Activated CD4-positive, alpha-beta T cell treated with anti-CD3 and anti-CD28 coated beads for 4 hours (primary cell): ENCODE measurements at regions not wholly inside any gene's neighbourhood (a gene's known extent, or its start where the extent isn't known, plus 50 kb on each side); places are given as distances from the start of the nearest gene placed in this dataset.
"Not testable (repeated sequence)": the region's sequence is repeated elsewhere in the genome, so short reads cannot be mapped to it uniquely, and the experiment has no call there.

ENCODE experiments used
- DNase-seq, 2 donors: peaks; one replicate each; pipeline ENCODE4 v3.0.0-alpha.2; 2020

DNA sequence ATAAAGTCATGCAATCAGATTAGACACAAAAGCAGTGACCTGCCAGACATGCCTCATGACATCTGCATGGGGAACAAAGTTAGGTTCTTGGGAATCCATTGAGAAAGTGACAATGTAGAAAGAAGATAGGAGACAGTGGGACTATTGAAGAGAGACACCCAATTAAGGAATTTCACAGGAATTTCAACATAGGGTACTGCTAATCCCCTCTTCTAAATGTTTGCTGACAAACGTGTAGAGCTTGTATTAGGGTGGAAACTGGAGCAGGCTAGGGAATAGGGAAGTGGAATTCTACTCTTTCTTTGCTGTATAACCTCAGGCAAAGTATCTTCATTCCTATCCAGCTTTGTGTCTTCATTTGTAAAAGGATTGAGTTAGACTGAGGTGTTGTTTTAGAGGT lies 409.4 kb upstream of the SASH1 start:
- no peak for DNase-seq

DNA sequence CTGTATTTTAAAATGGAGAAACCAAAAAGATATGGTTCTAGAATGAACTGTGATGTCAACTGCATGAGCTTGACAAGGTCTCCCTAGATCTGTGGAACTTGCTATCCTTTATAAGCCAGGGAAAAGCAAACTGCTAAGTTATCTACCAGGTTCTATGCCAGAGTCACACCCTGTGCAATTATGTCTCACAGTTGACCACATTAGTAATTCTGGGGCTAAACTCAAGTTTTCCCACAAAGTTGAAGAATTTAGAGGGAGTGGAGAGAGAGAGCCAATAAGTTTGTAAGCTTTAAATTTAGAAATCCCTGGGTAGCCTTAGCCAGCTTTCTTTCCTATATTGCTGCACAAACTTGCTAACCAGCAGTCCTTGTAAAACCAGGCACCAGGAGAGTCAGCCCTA lies 407.0 kb upstream of the SASH1 start:
- DNase-seq, result no peak

DNA sequence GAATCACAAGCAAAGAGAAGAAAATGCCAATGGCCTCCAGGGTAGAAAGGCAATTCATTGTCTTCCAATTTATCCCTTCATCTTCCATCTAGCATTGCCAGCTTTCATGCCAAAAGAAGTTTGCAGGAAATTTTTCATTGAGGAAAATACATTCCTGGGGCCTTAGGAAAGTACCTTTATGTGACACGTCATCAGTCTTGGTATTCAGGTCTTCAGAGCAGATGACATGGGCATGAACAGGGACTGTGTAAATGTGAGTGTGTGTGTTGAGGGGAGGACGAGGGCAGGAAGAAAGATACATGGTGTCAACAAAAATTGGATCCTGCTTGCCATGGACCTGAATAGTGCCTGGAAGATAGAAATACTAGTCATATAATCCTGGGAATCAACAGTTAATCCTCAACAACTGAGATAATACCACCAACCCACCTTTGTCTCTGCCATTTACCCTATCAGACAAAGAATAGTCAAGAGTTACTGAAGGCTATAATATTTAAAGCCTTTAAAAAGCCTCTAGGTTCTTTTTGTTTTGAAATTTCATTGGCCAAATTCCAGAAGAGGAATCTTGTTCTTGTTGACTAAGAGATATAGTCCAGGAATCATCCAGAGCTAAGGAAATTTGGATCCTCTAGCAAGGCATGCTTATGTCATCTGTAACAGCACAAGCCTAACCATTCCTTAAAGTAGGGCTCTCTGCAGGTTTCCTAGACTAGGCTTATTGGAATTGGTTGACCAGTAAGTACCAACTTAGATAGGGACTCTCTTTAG lies 405.8 kb upstream of the SASH1 start:
- no peak for DNase-seq

DNA sequence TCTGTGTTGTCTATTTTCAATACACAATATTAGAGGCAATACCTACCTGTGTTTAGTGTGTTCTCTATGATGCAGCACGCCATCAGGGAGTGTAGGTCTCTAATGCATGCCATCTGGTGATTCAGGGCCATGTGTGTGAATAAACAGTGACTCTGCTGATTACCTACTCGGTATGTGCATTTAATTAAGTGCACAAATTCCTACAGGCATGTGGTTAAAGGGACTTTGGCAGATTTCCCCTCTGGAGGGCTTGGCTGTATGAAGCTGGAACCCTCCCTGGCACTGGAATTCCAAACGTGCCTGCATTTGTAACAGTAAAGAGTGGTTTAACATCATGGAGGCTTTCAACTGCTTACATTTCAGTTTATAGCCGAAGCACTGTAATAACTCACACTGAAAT lies 401.5 kb upstream of the SASH1 start:
- no peak for DNase-seq

DNA sequence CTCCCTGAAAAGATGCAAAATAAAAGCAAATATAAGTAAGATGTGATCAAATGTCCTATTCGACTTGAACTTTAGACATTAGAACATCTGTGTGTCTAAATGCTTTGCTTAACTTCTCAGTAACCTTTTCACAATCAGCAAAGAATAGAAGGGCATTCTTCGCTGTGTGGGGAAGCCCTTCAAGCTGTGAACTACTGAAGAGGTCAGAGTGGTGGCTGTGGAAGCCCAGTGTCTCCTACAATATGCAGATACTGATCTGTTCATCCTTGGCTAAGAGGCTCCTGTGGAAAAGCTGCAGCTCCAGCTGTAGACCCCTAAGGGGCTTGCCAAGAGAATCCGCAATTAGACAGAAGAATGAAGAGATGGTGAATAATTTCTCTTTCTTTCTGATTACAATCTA lies 400.3 kb upstream of the SASH1 start:
- no peak for DNase-seq

DNA sequence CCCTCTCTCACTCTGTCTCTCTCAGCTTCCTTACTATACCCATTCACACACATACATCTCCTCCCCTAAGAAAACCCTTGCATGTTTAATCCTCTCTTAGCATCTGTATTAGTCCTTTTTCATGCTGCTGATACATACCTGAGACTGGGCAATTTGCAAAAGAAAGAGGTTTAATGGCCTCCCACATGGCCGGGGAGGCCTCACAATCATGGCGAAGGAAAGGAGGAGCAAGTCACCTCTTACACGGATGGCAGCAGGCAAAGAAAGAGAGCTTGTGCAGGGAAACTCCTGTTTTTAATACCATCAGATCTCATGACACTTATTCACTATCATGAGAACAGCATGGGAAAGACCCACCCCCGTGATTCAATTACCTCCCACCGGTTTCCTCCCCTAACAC lies 398.5 kb upstream of the SASH1 start:
- DNase-seq, result no peak

DNA sequence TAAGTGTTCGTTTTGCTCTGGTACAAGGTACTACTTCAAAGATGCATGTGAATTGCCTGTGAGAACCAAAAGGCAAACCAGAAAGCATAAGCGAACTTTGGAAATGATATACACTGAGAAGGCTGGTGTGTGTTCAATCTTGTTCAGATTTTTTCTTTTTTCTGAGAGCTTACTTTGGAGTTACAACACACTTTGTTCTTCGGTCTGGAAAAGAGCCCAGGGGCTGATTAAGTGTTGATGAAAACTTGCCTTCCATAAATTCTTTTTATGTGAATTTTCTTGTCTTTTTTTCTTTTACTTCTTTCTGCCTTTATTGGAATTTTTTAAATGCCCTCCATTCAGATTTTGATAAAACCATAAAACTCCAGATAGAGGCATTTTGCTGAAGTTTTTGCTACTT lies 395.1 kb upstream of the SASH1 start:
- no peak for DNase-seq

DNA sequence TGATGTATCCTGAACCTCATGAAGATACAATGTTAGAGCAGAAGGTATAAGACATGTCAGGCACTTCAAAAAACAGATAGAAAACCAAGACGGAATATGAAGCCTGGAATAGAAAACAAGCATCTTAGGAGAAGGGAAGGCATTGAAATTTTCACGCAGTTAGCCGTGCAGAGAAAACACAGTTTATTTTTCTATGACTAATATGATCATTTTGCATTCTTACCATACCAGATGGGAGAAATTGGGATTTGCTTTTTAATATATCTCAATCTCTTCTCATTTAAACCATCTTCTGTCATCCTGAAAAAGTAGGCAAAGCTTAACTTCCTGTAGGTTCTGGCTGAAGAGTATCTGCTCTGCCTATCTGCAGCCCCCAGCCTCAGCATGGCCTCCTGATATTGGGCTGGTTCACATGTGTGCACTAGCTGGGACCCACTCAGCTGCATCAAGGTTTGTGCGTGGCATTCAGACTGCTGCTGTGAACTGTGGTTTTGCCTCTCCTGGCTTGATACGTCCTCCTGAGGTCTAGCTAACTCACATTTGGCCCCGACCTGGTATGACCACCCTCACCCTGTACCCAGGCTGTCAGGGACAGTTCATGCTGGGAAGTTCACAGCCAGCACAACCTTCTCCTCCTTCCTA lies 392.5 kb upstream of the SASH1 start:
- DNase-seq, result no peak

DNA sequence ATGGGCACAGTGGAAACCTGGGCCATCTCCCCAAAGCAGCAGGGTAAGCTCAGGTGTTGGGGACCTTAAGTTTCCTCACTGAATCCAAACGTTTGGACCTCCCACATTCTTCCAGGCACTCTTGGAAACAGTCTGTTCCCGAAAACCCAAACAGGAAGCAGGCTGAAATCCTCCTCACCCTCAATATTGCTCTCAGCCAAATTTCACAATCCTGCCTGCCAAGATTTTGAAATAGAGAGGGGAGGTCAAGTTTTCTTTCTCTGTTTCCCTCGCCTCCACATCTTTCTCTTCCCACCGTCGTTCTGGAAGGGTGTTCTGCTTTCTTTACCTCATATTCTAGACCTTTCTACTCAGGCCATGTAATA lies 392.0 kb upstream of the SASH1 start:
- DNase-seq, result no peak

DNA sequence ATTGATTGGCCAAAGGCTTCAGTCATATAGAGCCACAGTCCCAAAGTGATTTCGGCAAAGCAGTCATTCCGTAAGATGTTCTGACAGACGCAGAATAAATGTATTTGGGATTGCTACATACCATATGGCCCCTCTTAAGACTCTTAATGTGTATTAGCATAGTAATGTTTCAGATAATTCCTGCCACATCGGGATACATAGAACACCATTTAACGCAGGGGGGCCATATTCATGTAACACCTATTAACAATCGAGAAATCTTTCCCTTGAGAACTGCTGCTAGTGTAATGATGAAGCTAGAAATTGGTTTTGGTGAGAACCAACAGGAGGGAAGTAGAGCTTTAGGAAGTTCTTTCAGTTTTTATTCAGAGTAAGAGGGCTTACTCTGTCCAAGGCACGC lies 390.9 kb upstream of the SASH1 start:
- DNase-seq, result no peak

DNA sequence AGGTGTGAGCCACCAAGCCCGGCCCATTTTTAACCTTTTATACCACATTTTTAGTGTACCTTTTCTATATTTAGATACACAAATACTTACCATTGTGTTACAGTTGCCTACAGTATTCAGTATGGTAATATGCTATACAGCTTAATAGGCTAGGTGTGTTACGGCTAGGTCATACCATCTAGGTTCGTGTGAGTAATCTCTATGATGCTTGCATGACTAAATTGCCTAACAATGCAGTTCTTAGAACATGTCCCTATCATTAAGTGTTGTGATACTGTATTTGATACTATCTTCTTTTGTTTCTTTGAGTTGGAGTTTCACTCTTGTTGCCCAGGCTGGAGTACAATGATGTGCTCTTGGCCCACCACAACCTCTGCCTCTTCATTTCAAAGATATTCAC lies 387.7 kb upstream of the SASH1 start:
- DNase-seq, result no peak

DNA sequence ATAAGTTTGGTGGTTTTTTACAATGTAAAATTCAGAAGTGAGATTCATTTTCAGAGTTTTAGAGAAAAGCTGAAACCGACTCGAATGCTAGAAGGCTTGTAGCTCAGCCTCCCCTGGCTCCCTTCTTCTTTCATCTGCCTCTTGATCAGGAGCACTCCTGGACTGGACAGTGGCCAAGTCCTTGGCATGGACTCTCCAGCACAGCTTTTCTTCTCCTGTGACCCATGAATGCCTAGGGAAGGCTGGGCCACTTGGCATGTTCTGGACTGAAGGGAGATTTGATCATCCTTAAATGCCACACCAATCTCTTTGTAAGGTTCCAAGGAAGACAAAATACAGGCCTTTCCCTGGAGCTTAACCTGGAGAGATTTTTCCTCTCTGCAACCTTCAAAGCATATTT lies 384.0 kb upstream of the SASH1 start:
- no peak for DNase-seq

DNA sequence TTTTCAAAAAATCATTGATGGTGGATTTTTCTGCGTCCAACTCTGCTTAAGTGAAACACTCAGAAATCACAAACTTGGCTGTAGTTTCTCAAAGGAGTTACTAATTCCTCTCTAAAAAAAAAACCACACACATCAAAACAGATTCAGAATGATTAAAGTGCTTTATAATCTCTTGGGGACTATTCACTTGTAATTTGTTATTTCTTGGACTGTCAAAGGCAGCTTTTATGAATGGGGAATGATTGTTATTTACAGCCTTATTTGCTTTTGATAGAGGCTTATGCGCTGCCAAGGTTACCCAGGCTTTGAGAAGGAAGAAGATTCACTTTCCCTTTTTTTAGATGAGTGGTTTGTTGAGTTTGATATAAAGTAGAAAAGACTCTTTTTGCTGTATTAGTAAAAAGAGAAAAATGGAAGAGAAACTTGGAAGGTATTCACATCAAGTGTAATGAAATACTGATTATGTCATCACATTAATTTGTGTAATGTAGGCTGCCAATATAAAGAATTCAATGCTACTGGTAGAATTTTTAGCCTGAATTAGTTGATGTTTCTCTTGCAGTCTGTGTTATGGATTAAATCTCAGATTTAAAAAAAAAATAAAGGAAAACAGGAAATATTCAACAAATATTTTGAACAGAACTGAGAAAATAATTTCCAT lies 381.0 kb upstream of the SASH1 start:
- no peak for DNase-seq

DNA sequence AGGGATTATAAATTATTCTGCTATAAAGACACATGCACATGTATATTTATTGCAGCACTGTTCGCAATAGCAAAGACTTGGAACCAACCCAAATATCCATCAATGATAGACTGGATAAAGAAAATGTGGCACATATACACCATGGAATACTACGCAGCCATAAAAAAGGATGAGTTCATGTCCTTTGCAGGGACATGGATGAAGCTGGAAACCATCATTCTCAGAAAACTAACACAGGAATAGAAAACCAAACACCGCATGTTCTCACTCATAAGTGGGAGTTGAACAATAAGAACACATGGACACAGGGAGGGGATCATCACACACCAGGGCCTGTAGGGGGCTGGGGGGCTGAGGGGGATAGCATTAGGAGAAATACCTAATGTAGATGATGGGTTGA lies 377.2 kb upstream of the SASH1 start:
- DNase-seq, result not testable (repeated sequence)

DNA sequence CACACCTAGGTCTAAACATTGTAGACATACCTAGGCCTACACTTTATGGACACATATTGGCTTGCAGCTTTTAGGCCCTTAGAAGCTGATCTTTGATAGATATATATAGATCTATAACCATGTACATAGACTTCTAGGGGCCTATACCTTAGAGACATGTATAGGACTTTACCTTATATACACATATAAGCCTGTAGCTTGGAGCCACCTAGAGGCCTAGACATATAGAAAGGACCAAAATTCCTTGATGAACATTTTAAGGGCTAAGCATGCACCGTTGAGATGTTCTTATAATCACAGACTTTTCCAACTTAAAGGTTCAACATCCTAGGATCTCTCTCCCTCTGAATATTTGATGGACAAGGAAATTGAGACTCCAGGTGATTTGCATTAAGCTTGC lies 371.7 kb upstream of the SASH1 start:
- DNase-seq, result no peak

DNA sequence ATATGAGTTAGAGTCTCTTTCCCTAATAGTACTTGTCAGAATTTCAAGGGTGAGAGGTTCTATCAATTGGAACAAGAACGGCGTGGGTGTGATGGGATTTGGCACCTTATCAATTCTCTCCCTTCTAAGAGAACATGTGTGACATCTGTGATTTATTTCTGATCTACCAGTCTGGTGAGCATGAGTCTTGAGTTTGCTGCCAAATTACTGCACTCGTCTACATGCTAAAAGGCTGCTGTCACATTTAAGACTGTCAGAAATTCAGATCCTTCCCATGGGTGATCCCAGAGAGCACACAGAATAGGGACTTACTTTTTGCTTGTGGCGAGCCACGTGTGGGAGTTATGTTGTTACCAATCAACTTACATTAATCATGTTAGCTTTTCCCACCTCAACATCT lies 370.2 kb upstream of the SASH1 start:
- DNase-seq, result no peak

DNA sequence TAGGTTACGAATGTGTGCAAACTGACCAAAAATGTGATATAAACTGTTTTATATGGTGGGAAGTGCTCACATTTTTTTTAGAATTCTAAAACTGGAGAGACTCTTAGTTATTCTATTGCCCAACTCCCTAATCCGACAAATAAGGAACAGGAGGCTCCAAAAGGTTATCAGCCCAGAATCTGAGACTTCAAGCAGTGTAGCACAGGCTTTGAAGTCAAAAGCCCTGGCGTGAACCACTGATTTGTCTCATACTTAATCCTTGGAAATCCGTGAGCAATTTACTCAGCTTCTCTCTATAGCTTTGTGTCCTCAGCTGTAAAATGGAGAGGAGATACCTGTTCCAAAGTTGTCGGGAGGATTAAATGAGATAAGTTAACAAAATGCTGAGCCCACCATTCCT lies 368.8 kb upstream of the SASH1 start:
- DNase-seq, result no peak

DNA sequence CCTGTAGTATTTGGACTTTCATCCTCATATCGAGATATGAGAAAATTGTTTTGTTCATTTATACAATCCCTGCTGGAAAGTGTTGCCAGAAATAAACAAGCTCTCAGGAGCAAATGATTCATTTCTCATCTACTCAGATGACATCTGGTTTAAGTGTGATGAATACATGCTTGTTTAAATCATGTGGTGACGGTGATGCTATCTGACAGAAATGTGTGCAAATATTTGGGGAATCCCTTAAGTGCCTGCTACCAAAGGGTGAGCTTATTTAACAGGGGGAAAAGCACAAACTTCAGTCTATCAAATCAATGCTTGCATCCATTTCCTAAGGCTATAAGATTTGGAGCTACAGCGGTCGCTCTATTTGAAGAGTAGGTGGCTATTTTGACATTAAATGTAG lies 368.3 kb upstream of the SASH1 start:
- no peak for DNase-seq

DNA sequence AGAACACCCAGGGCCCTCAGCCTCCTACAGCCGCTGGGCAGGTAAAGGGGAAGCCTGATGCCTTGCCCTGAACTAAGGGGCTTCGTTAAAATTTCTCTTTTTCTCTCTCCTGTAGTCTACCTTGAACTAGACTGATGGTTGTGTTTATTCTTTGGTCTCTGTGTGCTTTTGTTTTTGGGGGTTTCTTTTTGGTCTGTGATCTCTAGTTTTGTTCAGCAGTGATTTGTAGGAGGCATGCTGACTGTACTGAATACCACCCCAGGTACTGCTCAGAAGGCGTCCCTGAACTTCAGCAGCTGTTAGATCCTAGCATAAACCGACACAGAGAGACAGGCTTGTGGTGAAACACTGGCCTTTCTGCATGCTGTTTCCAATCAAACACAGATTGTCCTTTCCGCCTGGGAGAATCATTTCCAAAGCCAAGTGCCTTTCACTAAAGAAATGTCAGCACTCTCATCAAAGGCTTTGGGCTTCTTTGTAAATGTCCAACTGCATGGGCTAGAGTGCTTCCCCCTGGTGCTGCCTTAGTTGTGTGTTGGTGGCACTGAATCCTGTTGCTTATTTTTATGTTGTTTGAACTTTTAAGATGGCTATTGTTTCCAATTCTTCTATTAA lies 364.7 kb upstream of the SASH1 start:
- no peak for DNase-seq

DNA sequence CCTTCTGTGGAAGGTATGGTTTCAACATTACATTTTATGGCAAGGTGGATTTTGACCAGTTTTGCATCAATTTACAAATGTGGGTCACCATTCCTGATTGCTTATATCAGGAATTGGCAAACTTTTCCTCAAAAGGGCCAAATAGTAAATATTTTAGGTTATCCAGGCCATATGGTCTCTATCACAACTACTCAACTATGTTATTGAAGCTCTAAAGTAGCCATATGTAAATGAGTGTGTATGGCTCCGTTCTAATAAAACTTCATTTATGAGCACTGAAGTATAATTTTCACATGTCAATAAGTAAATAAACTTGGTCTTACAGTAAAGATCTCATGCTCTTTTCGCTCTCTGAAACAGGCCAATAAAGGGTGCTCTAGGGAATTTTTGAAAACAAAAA lies 362.7 kb upstream of the SASH1 start:
- no peak for DNase-seq

DNA sequence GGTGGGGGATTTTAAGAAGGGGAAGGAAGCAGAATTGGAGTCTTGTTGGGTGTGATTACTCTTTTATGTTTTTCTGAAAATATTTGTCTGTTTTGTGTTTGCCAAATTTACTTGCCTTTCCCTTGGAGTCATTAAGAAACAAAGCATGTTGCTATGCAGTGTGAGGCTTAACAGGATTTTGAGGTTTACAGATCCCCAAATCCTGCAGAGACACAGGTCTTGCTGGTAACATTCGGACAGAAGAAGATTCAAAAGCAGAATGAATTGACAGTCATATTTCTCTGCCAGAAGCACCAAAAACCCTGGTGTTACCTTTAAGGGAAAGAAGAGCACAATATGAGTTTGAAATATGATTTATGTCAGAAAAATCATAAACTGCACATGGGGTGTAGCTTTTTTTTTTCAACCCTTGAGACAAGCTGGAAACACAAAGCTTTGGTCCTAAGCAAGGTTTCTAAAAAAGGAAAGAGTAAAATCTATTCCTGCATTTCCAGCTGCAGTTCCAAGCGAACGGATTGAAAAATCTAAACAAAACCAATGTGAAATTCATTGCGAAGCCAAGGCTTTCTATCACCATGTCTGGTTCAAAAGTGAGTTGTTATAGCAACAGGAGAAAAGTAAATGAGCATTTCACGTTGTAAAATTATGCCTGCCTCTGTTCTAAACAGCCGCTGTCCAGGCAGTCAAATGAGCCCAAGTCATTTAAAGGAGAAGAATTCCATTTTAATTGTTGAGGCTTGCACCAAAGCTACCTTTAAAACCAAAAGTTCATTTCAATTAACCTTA lies 358.9 kb upstream of the SASH1 start:
- DNase-seq, result no peak

DNA sequence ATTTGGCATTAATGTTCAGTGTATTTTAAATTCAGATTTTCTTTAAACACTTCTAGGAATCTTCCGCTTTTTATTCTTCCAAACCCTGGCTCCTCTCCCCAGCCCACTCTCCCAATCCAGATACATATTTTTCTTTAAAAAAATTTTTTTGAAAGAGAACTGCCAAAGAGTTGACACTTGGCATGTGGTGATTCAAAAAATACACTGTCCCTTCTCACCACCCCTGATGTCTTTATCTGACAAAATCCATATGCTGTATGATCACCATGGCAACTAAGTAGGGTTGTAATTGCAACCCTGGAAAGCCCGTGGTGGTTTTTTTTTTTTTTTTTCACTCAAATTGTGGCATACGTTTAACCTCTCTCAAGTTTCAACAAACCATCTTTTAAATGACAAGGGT lies 355.8 kb upstream of the SASH1 start:
- no peak for DNase-seq

DNA sequence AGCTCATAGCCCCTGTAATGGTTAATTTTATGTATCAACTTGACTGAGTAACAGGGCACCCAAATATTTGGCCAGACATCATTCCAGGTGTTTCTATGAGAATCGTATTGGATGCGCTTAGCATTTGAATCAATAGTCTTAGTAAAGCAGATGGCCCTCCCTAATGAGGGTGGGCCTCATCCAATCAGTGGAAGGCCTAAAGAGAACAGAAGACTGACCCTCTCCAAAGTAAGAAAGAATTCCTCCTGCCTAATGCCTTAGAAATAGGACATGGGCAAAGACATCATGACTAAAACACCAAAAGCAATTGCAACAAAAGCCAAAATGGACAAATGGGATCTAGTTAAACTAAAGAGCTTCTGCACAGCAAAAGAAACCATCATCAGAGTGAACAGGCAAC lies 352.5 kb upstream of the SASH1 start:
- DNase-seq, result no peak
